RWPE2 (cell line): ENCODE measurements at regions not wholly inside any gene's neighbourhood (a gene's known extent, or its start where the extent isn't known, plus 50 kb on each side); places are given as distances from the start of the nearest gene placed in this dataset.

Source experiments
- ATAC-seq: fragments of 200-7000 bp; cut with Tn5 transposase; 3 replicates; pipeline ENCODE4 v1.9.1; 2021; ENCODE audit warnings: low read depth
- DNase-seq: peaks from one replicate; pipeline ENCODE4 v3.0.0-alpha.2; 2020; ENCODE audit warnings: low spot score
- H3K27ac ChIP-seq: fragments of 450-650 bp; 2 replicates; pipeline ENCODE4 v1.5.1; 2017; ENCODE audit warnings: mild to moderate bottlenecking; ENCODE audit not compliant: poor library complexity, severe bottlenecking
- H3K27me3 ChIP-seq: fragments of 250-450 bp; sonication (Bioruptor Pico); 2 replicates; pipeline ENCODE4 v1.5.1; 2021; ENCODE audit warnings: mild to moderate bottlenecking, moderate library complexity; ENCODE audit not compliant: insufficient read depth, poor library complexity, severe bottlenecking
- H3K36me3 ChIP-seq: fragments of 250-450 bp; sonication (Bioruptor Pico); 2 replicates; pipeline ENCODE4 v1.5.1; 2020; ENCODE audit warnings: low read depth, mild to moderate bottlenecking, moderate library complexity
- H3K4me1 ChIP-seq: fragments of 250-450 bp; sonication (Bioruptor Pico); 2 replicates; pipeline ENCODE4 v1.5.1; 2021; ENCODE audit warnings: mild to moderate bottlenecking, moderate library complexity; ENCODE audit not compliant: insufficient read depth, poor library complexity, severe bottlenecking
- H3K4me3 ChIP-seq: fragments of 250-450 bp; sonication (Bioruptor Pico); 2 replicates; pipeline ENCODE4 v1.5.1; 2021; ENCODE audit warnings: mild to moderate bottlenecking, moderate library complexity; ENCODE audit not compliant: severe bottlenecking
- H3K9me3 ChIP-seq: fragments of 250-450 bp; sonication (Bioruptor Pico); 2 replicates; pipeline ENCODE4 v1.5.1; 2021; ENCODE audit warnings: mild to moderate bottlenecking, moderate library complexity; ENCODE audit not compliant: severe bottlenecking
- TF ChIP-seq, protein P1 (sequence below): fragments of 450-650 bp; IDR thresholded peaks from one replicate; pipeline ENCODE4 v1.5.1; 2017; ENCODE audit warnings: mild to moderate bottlenecking, moderate library complexity; ENCODE audit not compliant: poor library complexity, severe bottlenecking

DNA sequence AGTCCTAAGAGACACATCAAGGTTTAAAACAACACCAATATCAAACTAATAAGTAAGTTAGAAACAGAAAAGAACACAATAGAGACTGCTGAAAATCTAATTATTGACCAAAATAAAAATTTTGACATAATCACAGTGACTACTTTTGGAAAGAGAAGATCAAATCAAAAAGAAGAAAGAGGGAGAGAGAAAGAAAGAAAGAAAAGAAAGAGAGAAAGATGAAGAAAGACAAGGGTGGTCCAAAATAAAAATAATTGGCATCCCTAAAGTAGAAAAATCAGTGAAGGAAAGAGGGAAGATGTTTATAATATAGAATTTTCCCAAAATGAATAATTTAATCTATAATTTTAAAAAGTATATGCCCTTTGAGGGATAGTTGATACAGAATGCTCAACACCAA, 118.8 kb upstream of the VIPR2 start:
- Histone ChIP-seq H3K4me3 (no peak overlapping the region), H3K27me3 (no peaks in the 10 kb centered on the region), H3K36me3 (no peaks in the 10 kb centered on the region), H3K4me1 (no peaks in the 10 kb centered on the region), H3K27ac (no peak overlapping the region), H3K9me3 (peaks cover 10% of the 10 kb centered on the region)
- ATAC-seq, result no peak
- TF ChIP-seq, protein P1, sequence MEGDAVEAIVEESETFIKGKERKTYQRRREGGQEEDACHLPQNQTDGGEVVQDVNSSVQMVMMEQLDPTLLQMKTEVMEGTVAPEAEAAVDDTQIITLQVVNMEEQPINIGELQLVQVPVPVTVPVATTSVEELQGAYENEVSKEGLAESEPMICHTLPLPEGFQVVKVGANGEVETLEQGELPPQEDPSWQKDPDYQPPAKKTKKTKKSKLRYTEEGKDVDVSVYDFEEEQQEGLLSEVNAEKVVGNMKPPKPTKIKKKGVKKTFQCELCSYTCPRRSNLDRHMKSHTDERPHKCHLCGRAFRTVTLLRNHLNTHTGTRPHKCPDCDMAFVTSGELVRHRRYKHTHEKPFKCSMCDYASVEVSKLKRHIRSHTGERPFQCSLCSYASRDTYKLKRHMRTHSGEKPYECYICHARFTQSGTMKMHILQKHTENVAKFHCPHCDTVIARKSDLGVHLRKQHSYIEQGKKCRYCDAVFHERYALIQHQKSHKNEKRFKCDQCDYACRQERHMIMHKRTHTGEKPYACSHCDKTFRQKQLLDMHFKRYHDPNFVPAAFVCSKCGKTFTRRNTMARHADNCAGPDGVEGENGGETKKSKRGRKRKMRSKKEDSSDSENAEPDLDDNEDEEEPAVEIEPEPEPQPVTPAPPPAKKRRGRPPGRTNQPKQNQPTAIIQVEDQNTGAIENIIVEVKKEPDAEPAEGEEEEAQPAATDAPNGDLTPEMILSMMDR, result no peak
- DNase-seq, result no peak

DNA sequence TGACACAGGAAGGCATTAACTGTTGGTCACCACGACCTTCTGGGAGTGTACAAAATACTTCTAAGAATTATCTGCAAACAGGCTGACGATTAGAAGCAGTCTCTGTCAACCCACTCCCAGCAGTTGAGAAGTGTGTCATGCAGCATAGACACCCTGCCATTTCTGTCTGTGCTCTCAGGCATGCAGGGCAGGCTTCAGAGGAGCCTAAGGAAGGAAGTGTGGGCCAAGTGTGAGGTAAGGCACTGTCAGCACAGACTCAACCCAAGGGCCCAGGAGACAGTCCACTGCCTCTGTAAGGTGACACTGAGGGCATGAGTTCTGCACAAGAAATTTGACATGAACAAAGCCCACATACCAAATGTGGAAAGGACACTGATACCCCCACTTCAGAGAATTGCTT, 109.0 kb upstream of the VIPR2 start:
- no peak for ATAC-seq

DNA sequence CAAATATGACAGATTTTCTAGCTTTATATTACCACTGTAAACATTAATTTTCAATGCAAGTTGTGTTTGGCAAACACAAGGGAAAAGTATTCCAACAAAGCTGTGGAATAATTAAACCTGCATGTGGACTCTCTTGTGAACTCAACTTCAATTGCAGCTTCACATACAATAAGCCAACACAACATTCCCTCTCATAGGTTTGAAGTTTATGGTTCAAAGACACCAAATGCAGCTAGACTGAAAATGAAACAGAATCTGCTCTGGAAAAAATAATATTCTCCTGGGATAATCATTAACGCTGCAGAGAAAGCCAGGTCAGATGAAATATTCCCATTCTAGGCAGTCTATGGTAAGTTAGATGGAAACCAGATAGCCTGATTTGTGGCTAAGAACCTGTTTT, 105.8 kb upstream of the VIPR2 start:
- TF ChIP-seq, protein P1, result no peak
- no peaks in the 10 kb centered on the region for H3K36me3 ChIP-seq
- H3K4me3 ChIP-seq, result no peak overlapping the region
- no peaks in the 10 kb centered on the region for H3K9me3 ChIP-seq
- DNase-seq (no peak), ATAC-seq (no peak)
- H3K27me3 ChIP-seq, result peaks cover under 1% of the 10 kb centered on the region
- H3K27ac ChIP-seq, result no peak overlapping the region
- H3K4me1 ChIP-seq, result no peaks in the 10 kb centered on the region

More for the DNA sequence above, 109.0 kb upstream of the VIPR2 start:
- Histone ChIP-seq H3K9me3 (no peaks in the 10 kb centered on the region), H3K4me3 (no peak overlapping the region), H3K27ac (no peak overlapping the region), H3K36me3 (no peaks in the 10 kb centered on the region), H3K27me3 (peaks cover 4% of the 10 kb centered on the region), H3K4me1 (no peaks in the 10 kb centered on the region)
- no peak for DNase-seq
- TF ChIP-seq, protein P1, result no peak

DNA sequence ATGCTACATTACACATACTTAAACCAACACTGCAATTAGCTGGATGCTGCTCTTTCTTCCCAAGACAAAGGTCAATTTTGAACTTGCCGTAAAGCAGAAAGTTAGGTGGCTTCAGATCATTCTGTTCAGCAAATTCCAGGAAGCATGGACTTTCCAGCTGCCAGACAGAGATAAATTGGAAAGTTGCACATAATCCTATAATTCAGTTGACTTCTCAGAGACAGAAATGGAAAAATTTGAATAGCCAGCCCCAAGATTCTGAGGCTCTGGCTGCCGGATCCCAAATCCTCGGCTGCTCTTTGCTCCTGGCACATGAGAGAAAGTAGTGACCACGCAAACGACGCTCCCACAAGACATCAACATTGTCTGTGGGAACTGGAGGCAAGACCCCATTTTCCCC, 105.0 kb upstream of the VIPR2 start:
- DNase-seq, result no peak
- Histone ChIP-seq H3K27ac (no peak overlapping the region), H3K27me3 (no peaks in the 10 kb centered on the region), H3K36me3 (no peaks in the 10 kb centered on the region), H3K4me3 (no peak overlapping the region), H3K4me1 (no peaks in the 10 kb centered on the region), H3K9me3 (no peaks in the 10 kb centered on the region)
- TF ChIP-seq, protein P1, result no peak
- ATAC-seq, result no peak

DNA sequence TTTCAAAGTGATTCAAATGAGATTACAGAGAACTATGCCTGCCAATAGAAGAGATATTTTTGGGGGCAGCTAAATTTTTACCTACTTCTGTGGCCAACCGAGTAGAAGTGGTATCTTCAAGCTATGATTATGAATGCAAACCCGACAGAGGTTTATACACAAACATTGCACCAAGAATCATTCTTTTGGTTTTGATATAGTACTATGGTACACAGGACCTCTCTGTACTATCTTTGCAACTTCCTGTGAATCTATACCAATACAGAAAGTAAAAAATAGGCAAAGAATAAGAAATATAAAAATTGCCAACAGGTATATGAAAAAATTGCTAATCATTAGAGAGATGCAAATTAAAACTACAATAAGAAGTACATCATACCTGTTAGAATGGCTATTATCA, 103.2 kb upstream of the VIPR2 start:
- Histone ChIP-seq H3K27ac (no peak overlapping the region), H3K36me3 (no peaks in the 10 kb centered on the region), H3K9me3 (no peaks in the 10 kb centered on the region), H3K27me3 (peaks cover 3% of the 10 kb centered on the region), H3K4me1 (no peaks in the 10 kb centered on the region), H3K4me3 (no peak overlapping the region)
- TF ChIP-seq, protein P1, result no peak
- DNase-seq (no peak), ATAC-seq (no peak)
